ENCODE measurements at regions not wholly inside any gene's neighbourhood (a gene's known extent, or its start where the extent isn't known, plus 50 kb on each side); places are given as distances from the start of the nearest gene placed in this dataset.

DNA sequence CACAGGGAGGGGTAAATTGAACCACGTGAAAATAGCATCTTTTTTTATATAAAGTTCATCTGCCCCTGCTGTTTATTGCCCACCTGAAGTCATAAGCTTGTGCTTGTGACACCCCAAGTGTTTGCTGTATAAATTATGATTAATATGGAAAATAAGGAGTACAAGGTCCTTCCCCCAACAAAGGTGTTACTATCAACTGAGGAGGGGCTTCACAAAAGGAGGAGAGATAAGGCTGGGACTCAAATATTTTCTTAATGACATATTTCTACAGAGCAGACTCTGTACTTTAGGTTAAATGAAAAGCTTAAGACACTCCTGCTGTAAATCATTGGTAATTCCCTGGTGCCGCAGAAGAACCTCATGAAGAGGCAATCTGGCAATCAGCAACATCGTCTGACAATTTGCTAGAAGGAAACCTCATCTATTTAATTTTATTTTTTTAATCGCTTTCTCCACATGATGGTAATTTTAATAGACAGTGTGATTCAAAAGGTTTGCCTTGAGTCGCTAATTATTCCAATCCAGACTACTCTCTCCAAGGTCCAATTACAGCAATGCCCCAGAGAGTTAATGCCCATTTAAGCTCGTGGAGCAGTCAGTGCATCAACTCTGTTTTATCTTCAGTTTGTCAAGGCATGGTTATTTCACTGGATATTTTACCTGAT, 1432.4 kb downstream of the FAM181B start (continued):
- TF ChIP-seq, protein P1, sequence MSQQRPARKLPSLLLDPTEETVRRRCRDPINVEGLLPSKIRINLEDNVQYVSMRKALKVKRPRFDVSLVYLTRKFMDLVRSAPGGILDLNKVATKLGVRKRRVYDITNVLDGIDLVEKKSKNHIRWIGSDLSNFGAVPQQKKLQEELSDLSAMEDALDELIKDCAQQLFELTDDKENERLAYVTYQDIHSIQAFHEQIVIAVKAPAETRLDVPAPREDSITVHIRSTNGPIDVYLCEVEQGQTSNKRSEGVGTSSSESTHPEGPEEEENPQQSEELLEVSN (IDR thresholded peaks at IDR 0.05), result no peak
- TF ChIP-seq GTF2F1 (IDR thresholded peaks at IDR 0.05; ENCODE audit: borderline replicate concordance, low read depth, low read length) (no peak), KDM1A (IDR thresholded peaks at IDR 0.05; ENCODE audit: borderline replicate concordance, low read length) (no peak), JUND (IDR thresholded peaks at IDR 0.05; ENCODE audit: low read length) (no peak), TBP (IDR thresholded peaks at IDR 0.05; ENCODE audit: low read depth, low read length) (no peak), SP1 (IDR thresholded peaks at IDR 0.05; ENCODE audit: low read depth, low read length) (no peak), GABPA (IDR thresholded peaks at IDR 0.05; ENCODE audit: borderline replicate concordance, insufficient read depth, low read length) (no peak), RAD21 (IDR thresholded peaks at IDR 0.05 in 1 of 2, conservative IDR thresholded peaks at IDR 0.05 in 1 of 2; ENCODE audit: low read depth in 2 of 2, low read length in 2 of 2) (no peak)

Data from H1 (cell line).